ENCODE measurements at regions not wholly inside any gene's neighbourhood (a gene's known extent, or its start where the extent isn't known, plus 50 kb on each side); places are given as distances from the start of the nearest gene placed in this dataset.
"Not testable (repeated sequence)": the region's sequence is repeated elsewhere in the genome, so short reads cannot be mapped to it uniquely, and the experiment has no call there.

GRCh38 chr1:112829691-112830090 is 114.6 kb upstream of the PPM1J start:
- TF ChIP-seq POLR2AphosphoS5 (IDR thresholded peaks at IDR 0.05); POLR2A (IDR thresholded peaks at IDR 0.05); EP300 (IDR thresholded peaks at IDR 0.05; ENCODE audit: low read depth); CTCF (IDR thresholded peaks at IDR 0.05): not testable (repeated sequence)

Measured in transverse colon (tissue), 4 donors.